NCI-H1092 (cell line): ENCODE measurements at regions not wholly inside any gene's neighbourhood (a gene's known extent, or its start where the extent isn't known, plus 50 kb on each side); places are given as distances from the start of the nearest gene placed in this dataset.

ENCODE experiments used
- DNase-seq: peaks from one replicate; lab custom pipeline; 2025; lab: John Stamatoyannopoulos, UW

DNA sequence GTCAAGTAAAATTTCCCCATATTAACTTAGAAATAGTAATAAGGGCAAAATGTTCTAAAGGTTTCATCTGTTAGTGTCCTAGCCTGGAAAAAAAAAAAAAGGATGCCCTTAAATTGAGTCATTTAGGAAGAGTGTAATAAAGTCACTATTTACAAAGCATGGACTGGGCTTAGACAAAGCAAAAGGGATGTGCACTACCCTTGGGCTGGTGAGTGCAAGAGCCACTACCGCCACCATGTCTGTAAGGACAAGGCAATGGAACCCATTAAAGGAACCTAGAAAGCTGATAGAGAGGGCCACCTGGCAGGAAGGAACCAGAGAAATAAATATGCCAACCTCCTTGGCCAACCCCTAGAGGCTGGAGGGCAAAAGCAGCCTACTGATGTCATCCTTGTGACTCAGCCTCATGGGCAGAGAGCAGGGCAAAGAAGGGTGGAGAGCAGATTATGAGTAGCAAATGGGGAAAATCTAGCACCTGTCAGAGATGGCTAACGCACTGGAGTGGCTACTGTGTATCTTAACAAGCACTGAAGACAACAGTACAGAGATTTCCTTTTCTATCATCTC is 59.5 kb upstream of the FUT8 start:
- no peak for DNase-seq

GRCh38 chr14:65354131-65354530 is 58.4 kb upstream of the FUT8 start:
- DNase-seq = no peak

DNA sequence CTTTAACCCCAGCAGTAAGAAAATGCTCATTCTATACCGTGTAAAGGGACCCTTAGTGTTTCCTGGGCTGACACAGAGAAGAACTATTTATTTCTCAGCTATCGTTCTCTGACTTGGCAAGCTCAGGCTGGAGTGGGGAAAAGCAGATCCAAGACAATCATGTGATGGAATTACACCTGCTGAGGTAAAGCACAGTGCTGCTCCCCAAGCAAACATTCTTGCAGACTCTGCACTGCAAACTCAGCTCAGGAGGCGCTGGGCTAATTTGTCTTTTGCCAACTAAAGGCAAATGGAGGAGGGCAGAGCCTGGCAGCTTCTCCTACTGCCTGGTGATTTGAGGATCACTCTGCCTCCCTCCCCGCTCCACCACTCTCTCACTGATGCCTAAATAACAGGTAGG is 57.8 kb upstream of the FUT8 start:
- DNase-seq = no peak

DNA sequence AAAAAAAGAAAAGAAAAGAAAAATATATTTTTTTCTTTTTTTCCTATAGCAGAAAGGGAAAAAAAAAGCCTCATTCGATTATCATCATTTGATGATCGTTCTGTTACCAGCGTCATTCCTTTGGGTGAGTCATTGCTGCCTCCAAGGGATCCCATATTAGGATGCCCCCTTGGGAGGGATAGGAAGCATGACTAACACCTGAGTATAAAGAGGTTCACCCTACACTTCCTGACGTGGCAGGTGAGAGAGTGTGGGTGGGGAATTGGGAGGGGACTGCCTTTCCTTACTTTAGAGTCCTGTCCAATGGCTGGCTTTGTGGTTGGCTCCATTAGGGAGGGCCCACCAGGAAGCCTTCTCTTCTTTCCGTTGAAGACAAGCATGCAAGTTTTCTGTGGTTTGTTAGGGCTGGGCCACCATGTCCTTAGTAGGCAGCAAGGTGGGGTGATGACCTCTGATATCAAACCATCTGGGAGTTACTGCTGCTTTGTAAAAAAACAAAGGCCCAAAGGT is 56.1 kb upstream of the FUT8 start:
- DNase-seq = no peak

DNA sequence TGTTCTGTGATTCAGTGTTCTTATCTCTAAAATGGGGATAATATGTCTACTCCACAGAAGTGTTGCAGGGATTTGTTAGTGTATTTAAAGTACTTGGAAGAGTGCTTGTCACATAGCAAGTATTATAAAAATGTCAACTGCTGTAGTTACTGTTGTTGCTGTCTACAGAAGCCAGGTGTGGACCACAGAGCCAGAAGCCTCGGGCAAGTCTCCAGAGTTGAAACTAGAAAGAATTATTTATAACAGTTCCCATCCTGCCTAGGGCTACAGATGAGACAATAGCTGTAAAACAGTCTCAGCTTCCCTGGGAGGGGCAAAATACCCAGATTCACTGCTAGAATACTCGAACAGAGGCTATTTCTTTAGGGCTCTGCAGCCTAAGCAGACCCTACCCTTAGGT is 55.4 kb upstream of the FUT8 start:
- DNase-seq = no peak

GRCh38 chr14:65357689-65358088 is 54.8 kb upstream of the FUT8 start:
- DNase-seq = no peak

DNA sequence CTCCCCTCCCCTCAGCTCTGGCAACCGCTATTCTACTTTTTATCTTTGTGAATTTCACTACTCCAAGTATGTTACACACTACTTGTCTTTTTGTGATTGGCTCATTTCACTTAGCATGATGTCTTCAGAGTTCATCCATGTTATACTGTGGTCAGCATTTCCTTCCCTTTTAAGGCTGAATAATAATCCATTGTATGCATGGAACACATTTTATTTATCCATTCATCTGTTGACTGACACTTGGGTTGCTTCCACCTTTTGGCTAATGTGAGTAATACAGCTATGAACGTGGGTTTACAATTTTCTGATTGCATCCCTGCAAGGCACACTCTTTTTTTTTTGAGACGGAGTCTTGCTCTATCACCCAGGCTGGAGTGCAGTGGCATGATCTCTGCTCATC is 53.0 kb upstream of the FUT8 start:
- no peak for DNase-seq

- no peak for DNase-seq
Measured at GRCh38 chr14:65360144-65360784, 52.3 kb upstream of the FUT8 start.

- DNase-seq = no peak
Measured at GRCh38 chr14:65361920-65362319, 50.6 kb upstream of the FUT8 start.
